Muscle of arm (tissue), 1 donor: ENCODE measurements at regions not wholly inside any gene's neighbourhood (a gene's known extent, or its start where the extent isn't known, plus 50 kb on each side); places are given as distances from the start of the nearest gene placed in this dataset.
"Not testable (repeated sequence)": the region's sequence is repeated elsewhere in the genome, so short reads cannot be mapped to it uniquely, and the experiment has no call there.

Source experiments
- DNase-seq: peaks from one replicate; pipeline ENCODE4 v3.0.0-alpha.2; 2013

- DNase-seq = no peak
Observed at GRCh38 chr11:37171451-37171850, 573.4 kb upstream of the RAG2 start.

- no peak for DNase-seq
Observed at GRCh38 chr11:37170311-37170710, 572.3 kb upstream of the RAG2 start.

GRCh38 chr11:37145434-37145833 is 547.4 kb upstream of the RAG2 start:
- not testable (repeated sequence) for DNase-seq

- DNase-seq = no peak
Observed at GRCh38 chr11:37142591-37142990, 544.6 kb upstream of the RAG2 start.

- no peak for DNase-seq
Observed at GRCh38 chr11:37141707-37142106, 543.7 kb upstream of the RAG2 start.

- not testable (repeated sequence) for DNase-seq
Observed at GRCh38 chr11:37135606-37136005, 537.6 kb upstream of the RAG2 start.

GRCh38 chr11:37134637-37135036 is 536.6 kb upstream of the RAG2 start:
- DNase-seq = no peak

- no peak for DNase-seq
Observed at GRCh38 chr11:37124384-37124783, 526.3 kb upstream of the RAG2 start.

GRCh38 chr11:37115963-37116362 is 517.9 kb upstream of the RAG2 start:
- no peak for DNase-seq

GRCh38 chr11:37110385-37110784 is 512.3 kb upstream of the RAG2 start:
- no peak for DNase-seq

- DNase-seq = no peak
Observed at GRCh38 chr11:37109286-37109585, 511.2 kb upstream of the RAG2 start.

- no peak for DNase-seq
Observed at GRCh38 chr11:37108436-37109285, 510.6 kb upstream of the RAG2 start.

- DNase-seq = no peak
Observed at GRCh38 chr11:37107831-37108230, 509.8 kb upstream of the RAG2 start.

- no peak for DNase-seq
Observed at GRCh38 chr11:37107415-37107814, 509.4 kb upstream of the RAG2 start.

- peak; percentile 10 for DNase-seq
Observed at GRCh38 chr11:37105427-37105826, 507.4 kb upstream of the RAG2 start.

- DNase-seq = no peak
Observed at GRCh38 chr11:37104380-37104779, 506.3 kb upstream of the RAG2 start.

GRCh38 chr11:37100008-37100407 is 502.0 kb upstream of the RAG2 start:
- no peak for DNase-seq

- no peak for DNase-seq
Observed at GRCh38 chr11:37092487-37092886, 494.5 kb upstream of the RAG2 start.

- no peak for DNase-seq
Observed at GRCh38 chr11:37089439-37089838, 491.4 kb upstream of the RAG2 start.

- no peak for DNase-seq
Observed at GRCh38 chr11:37088573-37088910, 490.5 kb upstream of the RAG2 start.

GRCh38 chr11:37087650-37088572 is 489.9 kb upstream of the RAG2 start:
- no peak for DNase-seq

GRCh38 chr11:37078521-37078920 is 480.5 kb upstream of the RAG2 start:
- no peak for DNase-seq

- no peak for DNase-seq
Observed at GRCh38 chr11:37076866-37077265, 478.8 kb upstream of the RAG2 start.
